ENCODE measurements at regions not wholly inside any gene's neighbourhood (a gene's known extent, or its start where the extent isn't known, plus 50 kb on each side); places are given as distances from the start of the nearest gene placed in this dataset.
A peak's percentile ranks its signal among the peaks of the same experiment; 100 is the strongest.

GRCh38 chr2:66724241-66724640, 289.3 kb downstream of the MEIS1 start:
- DNase-seq: no peak

GRCh38 chr2:66729416-66730330, 294.7 kb downstream of the MEIS1 start:
- DNase-seq: no peak

GRCh38 chr2:66730441-66730840, 295.5 kb downstream of the MEIS1 start:
- DNase-seq: no peak

GRCh38 chr2:66733364-66733999, 298.6 kb downstream of the MEIS1 start:
- DNase-seq: no peak

- peak; percentile 49 for DNase-seq
Observed at GRCh38 chr2:66748939-66749338, 314.0 kb downstream of the MEIS1 start.

- DNase-seq: no peak
Observed at GRCh38 chr2:66749566-66749965, 314.6 kb downstream of the MEIS1 start.

GRCh38 chr2:66753257-66753656, 318.3 kb downstream of the MEIS1 start:
- no peak for DNase-seq

- DNase-seq: no peak
Observed at GRCh38 chr2:66753660-66754059, 318.7 kb downstream of the MEIS1 start.

GRCh38 chr2:66755974-66756373, 321.0 kb downstream of the MEIS1 start:
- DNase-seq: no peak

GRCh38 chr2:66761826-66762225, 326.9 kb downstream of the MEIS1 start:
- DNase-seq: no peak

- DNase-seq: no peak
Observed at GRCh38 chr2:66762761-66763160, 327.8 kb downstream of the MEIS1 start.

- DNase-seq: no peak
Observed at GRCh38 chr2:66766582-66766981, 331.7 kb downstream of the MEIS1 start.

GRCh38 chr2:66771359-66771976, 336.5 kb downstream of the MEIS1 start:
- DNase-seq: no peak

- DNase-seq: no peak
Observed at GRCh38 chr2:66772618-66773017, 337.7 kb downstream of the MEIS1 start.

- no peak for DNase-seq
Observed at GRCh38 chr2:66775730-66776422, 341.0 kb downstream of the MEIS1 start.

- DNase-seq: no peak
Observed at GRCh38 chr2:66781804-66782203, 346.9 kb downstream of the MEIS1 start.

- DNase-seq: no peak
Observed at GRCh38 chr2:66782780-66783361, 347.9 kb downstream of the MEIS1 start.

- no peak for DNase-seq
Observed at GRCh38 chr2:66789741-66790140, 354.8 kb downstream of the MEIS1 start.

GRCh38 chr2:66790651-66791181, 355.8 kb downstream of the MEIS1 start:
- DNase-seq: no peak

- DNase-seq: no peak
Observed at GRCh38 chr2:66794070-66794469, 359.1 kb downstream of the MEIS1 start.

- DNase-seq: no peak
Observed at GRCh38 chr2:66794551-66794950, 359.6 kb downstream of the MEIS1 start.

- DNase-seq: no peak
Observed at GRCh38 chr2:66802877-66803276, 368.0 kb downstream of the MEIS1 start.

GRCh38 chr2:66803726-66804125, 368.8 kb downstream of the MEIS1 start:
- DNase-seq: no peak

All from GF-D8 (cell line).